ENCODE measurements at regions not wholly inside any gene's neighbourhood (a gene's known extent, or its start where the extent isn't known, plus 50 kb on each side); places are given as distances from the start of the nearest gene placed in this dataset.

GRCh38 chr1:94746635-94747525, 73.3 kb upstream of the SLC44A3 start:
- Histone ChIP-seq H3K27me3 (no peaks in the 10 kb centered on the region), H3K4me3 (no peak overlapping the region), H3K9me3 (no peaks in the 10 kb centered on the region), H3K27ac (peak overlapping the region; percentile 30 to 61 (median 48)), H3K4me1 (peaks cover 0 to 6% of the 10 kb centered on the region in 2 donors), H3K36me3 (no peaks in the 10 kb centered on the region)
- in situ Hi-C loops (cut with MboI; ENCODE audit: low sequenced_read_pairs in 4 of 4): no loop called here
- TF ChIP-seq POLR2A (IDR thresholded peaks at IDR 0.05) (no peak), CTCF (IDR thresholded peaks at IDR 0.05 in 4 of 5, conservative IDR thresholded peaks at IDR 0.05 in 1 of 5) (no peak)
- ATAC-seq (peak; percentile 72 to 82), DNase-seq (peak; percentile 43 to 64)
- intact Hi-C loops (cut with DNase I; ENCODE audit: low total_unique reads): no loop called here

- H3K27ac ChIP-seq: peak overlapping the region; percentile 30 to 61 (median 44)
- H3K36me3 ChIP-seq: no peaks in the 10 kb centered on the region
- no peak overlapping the region for H3K4me3 ChIP-seq
- no peaks in the 10 kb centered on the region for H3K27me3 ChIP-seq
- TF ChIP-seq CTCF (IDR thresholded peaks at IDR 0.05 in 4 of 5, conservative IDR thresholded peaks at IDR 0.05 in 1 of 5): no peak
- no peak for TF ChIP-seq POLR2A (IDR thresholded peaks at IDR 0.05)
- intact Hi-C loops (cut with DNase I; ENCODE audit: low total_unique reads) (no loop called here), in situ Hi-C loops (cut with MboI; ENCODE audit: low sequenced_read_pairs in 4 of 4) (no loop called here)
- no peaks in the 10 kb centered on the region for H3K9me3 ChIP-seq
- peaks cover 0 to 6% of the 10 kb centered on the region in 2 donors for H3K4me1 ChIP-seq
- ATAC-seq: no peak
- no peak for DNase-seq
These were observed 74.4 kb upstream of the SLC44A3 start for GRCh38 chr1:94745742-94746141.

- Histone ChIP-seq H3K4me3 (no peak overlapping the region), H3K4me1 (peaks cover 0 to 6% of the 10 kb centered on the region in 2 donors), H3K27ac (no peak overlapping the region), H3K36me3 (no peaks in the 10 kb centered on the region), H3K27me3 (no peaks in the 10 kb centered on the region), H3K9me3 (no peaks in the 10 kb centered on the region)
- ATAC-seq (no peak), DNase-seq (no peak)
- TF ChIP-seq POLR2A (IDR thresholded peaks at IDR 0.05) (no peak), CTCF (IDR thresholded peaks at IDR 0.05 in 4 of 5, conservative IDR thresholded peaks at IDR 0.05 in 1 of 5) (no peak)
- in situ Hi-C loops (cut with MboI; ENCODE audit: low sequenced_read_pairs in 4 of 4): no loop called here
- intact Hi-C loops (cut with DNase I; ENCODE audit: low total_unique reads): no loop called here
These were observed 76.3 kb upstream of the SLC44A3 start for GRCh38 chr1:94743862-94744261.

GRCh38 chr1:94741996-94742395, 78.2 kb upstream of the SLC44A3 start:
- TF ChIP-seq POLR2A (IDR thresholded peaks at IDR 0.05) (no peak), CTCF (IDR thresholded peaks at IDR 0.05 in 4 of 5, conservative IDR thresholded peaks at IDR 0.05 in 1 of 5) (no peak)
- Histone ChIP-seq H3K27me3 (no peaks in the 10 kb centered on the region), H3K36me3 (no peaks in the 10 kb centered on the region), H3K27ac (peak overlapping the region in 1 of 4 donors; percentile 9), H3K9me3 (no peaks in the 10 kb centered on the region), H3K4me1 (peaks cover 0 to 6% of the 10 kb centered on the region in 2 donors), H3K4me3 (no peak overlapping the region)
- intact Hi-C loops (cut with DNase I; ENCODE audit: low total_unique reads): no loop called here
- DNase-seq (no peak), ATAC-seq (no peak)
- in situ Hi-C loops (cut with MboI; ENCODE audit: low sequenced_read_pairs in 4 of 4): no loop called here
